DND-41 (cell line): ENCODE measurements at regions not wholly inside any gene's neighbourhood (a gene's known extent, or its start where the extent isn't known, plus 50 kb on each side); places are given as distances from the start of the nearest gene placed in this dataset.

ENCODE experiments used
- ATAC-seq: fragments of 200-7000 bp; cut with Tn5 transposase; 3 replicates; pipeline ENCODE4 v1.9.1; 2021; ENCODE audit warnings: low read depth; ENCODE audit not compliant: insufficient read depth
- DNase-seq: peaks from one replicate; pipeline ENCODE4 v3.0.0-alpha.2; 2020
- H2AFZ ChIP-seq: 2 replicates; pipeline ENCODE4 v1.6.0; 2012; ENCODE audit warnings: low read depth, low read length
- H3K27ac ChIP-seq: 2 replicates; pipeline ENCODE4 v1.5.1; 2012; ENCODE audit warnings: low read length, inconsistent platforms
- H3K27me3 ChIP-seq: fragments of 200-600 bp; sonication (generic); 2 replicates; pipeline ENCODE4 v1.6.0; 2012; ENCODE audit warnings: low read length, mild to moderate bottlenecking, inconsistent platforms; ENCODE audit not compliant: insufficient read depth, poor library complexity
- H3K36me3 ChIP-seq: 2 replicates; pipeline ENCODE4 v1.5.1; 2012; ENCODE audit warnings: low read length, inconsistent platforms; ENCODE audit not compliant: insufficient read depth
- H3K4me1 ChIP-seq: 2 replicates; pipeline ENCODE4 v1.5.1; 2012; ENCODE audit warnings: mild to moderate bottlenecking, low read length; ENCODE audit not compliant: insufficient read depth
- H3K4me2 ChIP-seq: 2 replicates; pipeline ENCODE4 v1.6.0; 2012; ENCODE audit warnings: mild to moderate bottlenecking, moderate library complexity, low read length, inconsistent platforms; ENCODE audit not compliant: insufficient read depth
- H3K4me3 ChIP-seq, 2 experiments: fragments of 200-600 bp in 1 of 2; shearing (Covaris generic) in 1 of 2; 2 replicates each; pipeline ENCODE4 v1.5.1; 2012 to 2016; ENCODE audit warnings: inconsistent platforms in 2 of 2, low read length in 2 of 2, mild to moderate bottlenecking in 2 of 2, low read depth in 1 of 2, moderate library complexity in 1 of 2
- H3K79me2 ChIP-seq: 2 replicates; pipeline ENCODE4 v1.6.0; 2012; ENCODE audit warnings: low read length, inconsistent platforms; ENCODE audit not compliant: insufficient read depth
- H3K9ac ChIP-seq: 2 replicates; pipeline ENCODE4 v1.6.0; 2012; ENCODE audit warnings: low read depth, mild to moderate bottlenecking, inconsistent platforms, low read length, moderate library complexity
- H3K9me3 ChIP-seq: 2 replicates; pipeline ENCODE4 v1.5.1; 2012; ENCODE audit warnings: low read length, moderate library complexity, mild to moderate bottlenecking, inconsistent platforms; ENCODE audit not compliant: insufficient read depth, severe bottlenecking
- H4K20me1 ChIP-seq: 2 replicates; pipeline ENCODE4 v1.6.0; 2012; ENCODE audit warnings: low read length; ENCODE audit not compliant: insufficient read depth
- EZH2 ChIP-seq: IDR thresholded peaks from 3 replicates; pipeline ENCODE4 v1.6.1; 2012; ENCODE audit warnings: borderline replicate concordance, low read depth, mild to moderate bottlenecking, moderate library complexity, low read length, inconsistent platforms; ENCODE audit not compliant: severe bottlenecking
- TF ChIP-seq, protein P1 (sequence below): IDR thresholded peaks from 2 replicates; pipeline ENCODE4 v1.5.1; 2012; ENCODE audit warnings: borderline replicate concordance, low read length, moderate library complexity, mild to moderate bottlenecking; ENCODE audit not compliant: poor library complexity, severe bottlenecking; ENCODE audit errors: extremely low read depth

- Histone ChIP-seq H3K4me2 (no peak overlapping the region), H3K9me3 (no peaks in the 10 kb centered on the region), H3K27ac (no peak overlapping the region), H3K27me3 (no peaks in the 10 kb centered on the region), H3K9ac (no peak overlapping the region), H3K36me3 (no peaks in the 10 kb centered on the region), H3K79me2 (no peaks in the 10 kb centered on the region), H3K4me1 (no peaks in the 10 kb centered on the region), H3K4me3 (no peak overlapping the region), H4K20me1 (no peaks in the 10 kb centered on the region), H2AFZ (no peak overlapping the region)
- no peak for TF ChIP-seq EZH2
- TF ChIP-seq, protein P1, sequence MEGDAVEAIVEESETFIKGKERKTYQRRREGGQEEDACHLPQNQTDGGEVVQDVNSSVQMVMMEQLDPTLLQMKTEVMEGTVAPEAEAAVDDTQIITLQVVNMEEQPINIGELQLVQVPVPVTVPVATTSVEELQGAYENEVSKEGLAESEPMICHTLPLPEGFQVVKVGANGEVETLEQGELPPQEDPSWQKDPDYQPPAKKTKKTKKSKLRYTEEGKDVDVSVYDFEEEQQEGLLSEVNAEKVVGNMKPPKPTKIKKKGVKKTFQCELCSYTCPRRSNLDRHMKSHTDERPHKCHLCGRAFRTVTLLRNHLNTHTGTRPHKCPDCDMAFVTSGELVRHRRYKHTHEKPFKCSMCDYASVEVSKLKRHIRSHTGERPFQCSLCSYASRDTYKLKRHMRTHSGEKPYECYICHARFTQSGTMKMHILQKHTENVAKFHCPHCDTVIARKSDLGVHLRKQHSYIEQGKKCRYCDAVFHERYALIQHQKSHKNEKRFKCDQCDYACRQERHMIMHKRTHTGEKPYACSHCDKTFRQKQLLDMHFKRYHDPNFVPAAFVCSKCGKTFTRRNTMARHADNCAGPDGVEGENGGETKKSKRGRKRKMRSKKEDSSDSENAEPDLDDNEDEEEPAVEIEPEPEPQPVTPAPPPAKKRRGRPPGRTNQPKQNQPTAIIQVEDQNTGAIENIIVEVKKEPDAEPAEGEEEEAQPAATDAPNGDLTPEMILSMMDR: no peak
- ATAC-seq: no peak
- no peak for DNase-seq
Measured at GRCh38 chr12:13835652-13836051, 145.8 kb downstream of the GRIN2B start.

DNA sequence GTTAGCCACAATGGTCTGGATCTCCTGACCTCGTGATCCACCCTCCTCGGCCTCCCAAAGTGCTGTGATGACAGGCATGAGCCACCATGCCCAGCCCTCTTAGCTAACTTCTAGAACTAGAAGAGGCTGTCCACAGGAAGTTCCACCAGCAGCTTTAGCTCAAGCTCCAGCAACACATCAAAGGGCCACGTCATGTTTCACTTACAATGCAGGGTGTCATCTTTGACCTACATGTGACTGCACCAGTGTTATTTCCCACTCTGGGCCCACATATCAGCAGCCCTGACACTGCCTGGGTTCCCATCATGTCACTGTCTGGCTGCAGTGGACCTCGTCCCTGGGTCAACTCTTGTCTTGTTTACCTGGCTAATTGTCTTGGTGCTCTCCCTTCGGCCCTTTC lies 147.2 kb downstream of the GRIN2B start:
- H3K9ac ChIP-seq: no peak overlapping the region
- H3K36me3 ChIP-seq: no peaks in the 10 kb centered on the region
- no peak overlapping the region for H2AFZ ChIP-seq
- ATAC-seq (no peak), DNase-seq (no peak)
- H3K4me1 ChIP-seq: no peaks in the 10 kb centered on the region
- TF ChIP-seq, protein P1: no peak
- TF ChIP-seq EZH2: no peak
- H4K20me1 ChIP-seq: no peaks in the 10 kb centered on the region
- H3K79me2 ChIP-seq: no peaks in the 10 kb centered on the region
- H3K27ac ChIP-seq: no peak overlapping the region
- no peaks in the 10 kb centered on the region for H3K27me3 ChIP-seq
- H3K4me3 ChIP-seq: no peak overlapping the region
- H3K4me2 ChIP-seq: no peak overlapping the region
- no peaks in the 10 kb centered on the region for H3K9me3 ChIP-seq

DNA sequence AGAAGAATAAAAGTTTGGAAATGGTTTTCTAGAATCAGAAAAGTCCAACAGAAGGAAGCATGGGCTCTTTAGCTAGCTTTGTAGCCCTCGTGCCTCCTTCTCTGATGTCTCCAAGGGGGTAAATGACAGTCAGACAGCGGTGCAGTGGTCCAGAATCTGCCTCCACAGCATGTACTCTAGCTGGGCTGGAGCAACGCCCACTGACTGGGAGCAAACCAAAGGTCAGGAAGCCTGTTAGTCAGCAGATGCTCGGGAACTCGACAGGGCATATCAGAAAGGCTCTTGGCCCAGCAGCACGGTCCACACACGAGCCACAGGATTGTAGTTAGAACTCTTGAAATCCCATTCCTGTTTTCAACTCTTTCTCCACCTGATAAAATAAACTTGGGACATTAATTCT lies 164.3 kb downstream of the GRIN2B start:
- Histone ChIP-seq H3K9me3 (no peaks in the 10 kb centered on the region), H3K4me2 (no peak overlapping the region), H3K4me1 (no peaks in the 10 kb centered on the region), H3K9ac (no peak overlapping the region), H3K27me3 (peaks cover 5% of the 10 kb centered on the region), H3K79me2 (no peaks in the 10 kb centered on the region), H2AFZ (no peak overlapping the region), H3K27ac (no peak overlapping the region), H4K20me1 (no peaks in the 10 kb centered on the region), H3K36me3 (no peaks in the 10 kb centered on the region), H3K4me3 (no peak overlapping the region)
- ATAC-seq: no peak
- TF ChIP-seq, protein P1: no peak
- no peak for TF ChIP-seq EZH2
- no peak for DNase-seq

GRCh38 chr12:13816394-13816793 lies 165.0 kb downstream of the GRIN2B start:
- no peak for TF ChIP-seq EZH2
- TF ChIP-seq, protein P1: no peak
- H2AFZ ChIP-seq: no peak overlapping the region
- H3K79me2 ChIP-seq: no peaks in the 10 kb centered on the region
- no peak for DNase-seq
- no peaks in the 10 kb centered on the region for H3K36me3 ChIP-seq
- no peaks in the 10 kb centered on the region for H3K9me3 ChIP-seq
- H3K4me3 ChIP-seq: no peak overlapping the region
- ATAC-seq: no peak
- no peak overlapping the region for H3K27ac ChIP-seq
- H3K9ac ChIP-seq: no peak overlapping the region
- peaks cover 5% of the 10 kb centered on the region for H3K27me3 ChIP-seq
- no peak overlapping the region for H3K4me2 ChIP-seq
- no peaks in the 10 kb centered on the region for H4K20me1 ChIP-seq
- H3K4me1 ChIP-seq: no peaks in the 10 kb centered on the region
